HG03097 (cell line): ENCODE measurements at regions not wholly inside any gene's neighbourhood (a gene's known extent, or its start where the extent isn't known, plus 50 kb on each side); places are given as distances from the start of the nearest gene placed in this dataset.

Source experiments
- ATAC-seq: cut with Tn5 transposase; IDR thresholded peaks from one replicate; pipeline ENCODE4 v1.9.1; 2021; ENCODE audit not compliant: unreplicated experiment, low FRiP score

DNA sequence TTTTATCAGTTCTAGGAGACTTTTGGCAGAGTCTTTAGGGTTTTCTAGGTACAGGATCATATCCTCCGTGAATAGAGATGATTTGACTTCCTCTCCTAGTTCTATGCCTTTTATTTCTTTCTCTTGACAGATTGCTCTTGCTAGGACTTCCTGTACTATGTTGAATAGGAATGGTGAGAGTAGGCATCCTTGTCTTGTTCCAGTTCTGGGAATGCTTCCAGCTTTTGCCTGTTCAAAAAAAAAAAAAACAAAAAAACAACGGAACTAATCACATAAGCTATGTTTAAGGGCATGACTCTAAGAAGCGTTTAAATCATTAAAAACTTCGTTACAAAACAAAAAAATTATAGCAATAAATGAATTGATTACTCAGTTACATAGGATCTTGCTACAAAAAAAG lies 145.7 kb downstream of the NUP35 start:
- no peak for ATAC-seq

DNA sequence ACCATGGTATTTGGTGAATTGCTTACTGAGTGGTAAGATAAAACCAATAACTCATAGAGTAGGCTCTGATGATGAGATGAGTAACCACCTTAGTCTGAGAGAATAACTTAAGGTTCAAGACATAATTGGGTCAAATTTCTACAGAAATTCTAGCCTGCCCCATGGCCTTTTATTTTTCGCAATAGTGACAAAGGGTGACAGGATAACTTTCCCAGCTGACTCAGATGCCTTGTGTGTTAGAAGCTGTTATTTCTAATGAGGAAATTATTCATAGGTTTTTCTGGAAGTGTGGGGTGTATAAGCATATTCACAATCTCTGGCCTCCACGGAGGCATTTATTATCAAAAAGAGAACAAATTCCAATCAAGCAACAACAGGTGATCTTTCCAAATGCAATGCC lies 159.0 kb downstream of the NUP35 start:
- no peak for ATAC-seq

DNA sequence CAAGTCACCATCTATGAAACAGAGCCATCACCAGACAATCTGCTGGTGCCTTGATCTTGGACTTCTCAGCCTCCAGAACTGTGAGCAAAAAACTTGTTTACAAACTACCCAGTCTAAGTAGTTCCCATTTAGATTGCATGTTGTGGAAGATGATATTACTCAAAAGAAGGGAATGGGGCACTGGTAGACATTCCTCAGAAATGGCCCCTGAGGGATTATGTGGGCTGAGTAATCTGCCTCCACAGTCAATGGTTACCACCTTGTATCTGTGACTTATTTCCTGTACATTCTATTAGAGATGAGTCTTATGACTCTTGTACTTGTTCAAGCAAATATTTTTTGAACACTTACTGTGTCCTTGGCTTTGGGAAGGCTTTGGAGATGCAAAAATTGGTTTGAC lies 160.4 kb downstream of the NUP35 start:
- ATAC-seq, result no peak

DNA sequence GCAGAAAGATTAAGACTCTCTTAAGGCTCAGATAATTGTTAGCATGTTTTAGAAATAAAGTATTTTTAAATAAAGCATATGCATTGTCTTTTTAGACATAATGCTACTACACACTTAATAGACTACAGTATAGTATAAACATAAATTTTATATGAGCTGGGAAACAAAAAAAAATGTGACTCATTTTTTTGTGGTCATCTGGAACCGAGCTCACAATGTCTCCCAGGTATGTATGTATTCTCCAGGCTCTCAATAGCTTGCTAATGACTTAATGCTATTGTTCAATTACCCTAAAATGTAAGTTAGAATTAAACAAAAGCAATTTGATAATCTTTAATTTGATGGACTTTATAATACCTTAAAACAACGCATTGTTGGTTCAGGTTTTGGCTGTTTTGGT lies 167.2 kb downstream of the NUP35 start:
- ATAC-seq, result no peak

DNA sequence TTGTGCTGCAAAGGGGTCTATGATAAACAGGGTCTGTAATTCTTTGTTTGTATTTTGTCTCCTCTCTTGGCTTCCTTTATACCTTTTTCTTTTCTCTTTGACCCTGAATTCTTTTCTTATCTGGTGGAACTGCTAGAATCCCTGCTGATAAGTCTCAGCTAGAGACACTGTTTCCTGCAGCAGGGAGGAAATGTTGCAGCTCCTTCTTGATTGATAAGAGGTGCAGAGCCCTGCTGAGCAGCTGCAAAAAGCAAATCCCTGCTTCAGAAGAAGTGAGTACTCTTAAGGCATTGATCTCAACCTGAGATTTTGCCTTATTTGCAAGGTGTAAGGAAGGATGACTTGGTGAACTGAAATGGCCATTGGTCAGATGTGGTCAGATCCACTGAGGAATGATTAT lies 167.8 kb downstream of the NUP35 start:
- ATAC-seq, result no peak

DNA sequence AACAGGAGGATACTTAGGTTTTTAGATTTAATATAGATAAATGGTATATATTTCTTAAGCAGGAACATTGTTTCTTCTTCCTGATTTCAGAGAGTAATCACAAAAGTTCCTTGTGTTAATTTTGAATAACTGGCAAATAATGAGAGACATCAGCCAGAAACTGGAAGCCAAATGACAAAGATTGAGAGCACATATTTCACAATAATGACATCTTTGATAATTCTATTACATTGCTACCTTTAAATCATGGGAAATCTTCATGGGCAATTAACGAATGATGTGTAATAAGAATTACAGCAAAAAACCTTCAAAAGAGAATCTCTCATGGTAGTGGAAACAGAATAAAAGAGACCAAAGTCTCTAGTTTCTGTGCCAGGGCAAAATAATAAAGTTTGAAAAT lies 215.1 kb downstream of the NUP35 start:
- no peak for ATAC-seq

DNA sequence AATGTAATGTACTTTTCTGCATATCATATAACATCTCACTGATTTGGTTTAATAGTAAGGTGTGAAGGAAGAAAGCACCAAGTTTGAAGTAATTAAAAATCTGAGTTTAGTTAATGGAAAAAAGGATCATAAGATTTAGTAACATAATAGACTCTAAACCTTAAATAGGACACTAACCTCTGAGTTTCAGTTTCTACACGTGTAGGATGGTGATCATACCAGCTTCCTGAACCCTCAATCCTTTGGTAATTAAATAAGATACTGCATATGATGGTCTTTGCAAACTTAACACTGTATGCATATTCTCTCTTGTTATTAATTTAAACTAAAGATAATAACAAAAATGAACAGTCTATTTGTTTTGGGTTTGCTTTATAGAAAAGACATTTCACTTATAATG lies 216.8 kb downstream of the NUP35 start:
- no peak for ATAC-seq

DNA sequence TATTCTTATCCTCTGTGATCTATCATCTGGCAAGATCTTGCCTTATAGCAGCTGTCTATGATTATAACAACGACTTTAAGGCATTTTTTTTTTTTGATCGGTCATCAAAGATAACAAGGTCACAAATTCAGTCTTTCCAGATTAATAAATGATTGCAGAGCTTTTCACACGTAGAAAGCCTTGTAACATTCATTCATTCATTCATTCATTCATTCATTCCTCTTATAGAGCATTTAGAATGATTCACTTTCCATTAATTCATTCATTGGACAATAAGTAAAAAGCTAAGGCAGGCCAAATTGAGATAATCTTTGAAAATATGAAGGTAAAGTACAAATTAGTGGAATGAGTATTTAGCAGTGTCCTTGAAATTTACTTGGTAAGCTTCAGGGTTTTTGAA lies 223.7 kb downstream of the NUP35 start:
- no peak for ATAC-seq

DNA sequence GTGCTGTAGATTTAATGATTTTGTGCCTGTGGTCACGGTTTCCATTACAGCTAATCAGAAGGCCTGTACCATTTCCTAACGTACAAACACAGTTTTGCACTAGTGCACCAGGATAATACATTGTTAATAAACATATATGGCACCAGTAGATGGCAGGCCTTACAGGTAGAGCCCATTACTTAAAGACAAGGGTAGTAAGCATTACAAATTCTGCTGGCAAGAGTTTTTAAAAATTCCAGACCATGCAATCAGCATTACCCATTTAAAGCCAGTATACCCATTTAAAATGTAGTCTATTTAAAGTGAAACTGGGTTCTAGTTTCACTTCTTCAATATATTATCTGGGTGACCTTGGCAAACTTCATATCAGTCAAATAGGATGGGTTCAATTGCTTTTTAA lies 224.2 kb downstream of the NUP35 start:
- peak; percentile 62 for ATAC-seq

DNA sequence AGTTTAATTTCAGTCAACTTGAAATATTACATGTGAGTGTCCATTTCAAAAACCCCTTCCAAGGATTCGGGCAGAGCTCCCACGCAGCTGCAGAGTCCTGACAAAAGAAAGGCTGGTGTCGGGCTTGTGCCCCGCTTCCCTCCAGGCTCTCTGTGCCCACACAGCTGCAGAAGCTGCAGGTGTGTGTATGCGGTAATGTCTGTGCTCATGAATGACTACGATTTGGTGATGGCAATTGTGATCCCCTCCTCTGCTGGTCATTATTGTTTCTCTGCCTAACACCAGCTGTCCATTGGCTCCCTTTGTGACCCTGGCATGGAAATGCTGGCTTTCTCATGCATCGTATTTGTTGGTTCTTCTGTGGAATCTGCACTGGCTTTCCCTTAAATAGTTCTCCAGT lies 224.8 kb downstream of the NUP35 start:
- no peak for ATAC-seq

DNA sequence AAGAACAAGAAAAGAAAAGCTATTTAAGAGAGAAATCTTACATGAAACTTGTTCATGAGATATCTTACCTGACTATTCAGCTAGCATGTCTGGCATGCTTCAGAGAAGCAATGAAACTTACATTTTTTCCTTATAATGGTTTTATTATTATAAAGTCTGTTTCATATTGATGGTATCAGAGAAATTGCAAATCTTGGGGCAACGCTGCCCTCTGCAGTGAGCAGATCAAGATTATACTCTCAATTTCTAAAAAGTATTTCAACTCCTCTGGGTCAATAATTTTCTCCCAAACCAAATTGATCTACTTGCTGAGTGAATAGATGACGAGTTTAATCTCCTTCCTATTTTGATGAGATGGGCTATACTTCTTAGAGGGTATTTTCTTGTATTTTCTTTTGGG lies 235.6 kb downstream of the NUP35 start:
- no peak for ATAC-seq

DNA sequence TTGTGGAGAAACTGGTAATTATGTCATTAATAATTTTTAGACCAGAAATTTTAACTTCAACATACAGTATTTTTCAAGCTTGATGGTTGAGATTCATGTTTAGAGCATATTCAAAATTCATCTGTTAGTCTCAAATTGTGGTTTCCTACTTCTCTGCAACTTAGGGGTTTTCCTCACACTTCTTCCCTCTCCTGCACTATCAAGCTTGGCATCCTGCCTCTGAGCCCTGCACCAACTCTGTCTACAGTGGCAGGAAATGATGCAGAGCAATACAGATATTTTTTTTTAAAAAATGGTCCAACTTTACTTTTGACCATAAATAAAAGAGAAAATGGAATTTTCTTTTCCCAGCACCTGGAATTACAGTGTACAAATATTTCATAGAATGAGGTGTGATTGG lies 247.3 kb downstream of the NUP35 start:
- ATAC-seq, result no peak

DNA sequence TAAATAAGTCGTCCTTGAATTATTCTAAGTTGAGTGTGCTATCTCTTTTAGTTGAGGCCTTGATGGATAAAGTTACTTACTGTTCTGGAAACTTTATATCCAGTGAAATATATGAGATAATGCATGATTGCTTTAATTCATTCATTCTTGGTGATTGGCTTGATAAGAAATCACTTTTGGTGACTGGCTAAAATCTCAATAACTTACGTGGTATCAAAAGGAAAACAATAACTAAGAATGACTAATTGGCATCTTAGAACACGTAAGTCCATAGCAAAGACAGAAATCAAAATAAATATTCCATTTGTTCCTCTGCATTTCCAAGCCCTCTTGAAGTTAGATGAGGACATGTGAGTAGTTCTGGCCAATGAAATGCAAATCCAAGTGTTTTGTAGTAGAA lies 251.6 kb downstream of the NUP35 start:
- no peak for ATAC-seq

DNA sequence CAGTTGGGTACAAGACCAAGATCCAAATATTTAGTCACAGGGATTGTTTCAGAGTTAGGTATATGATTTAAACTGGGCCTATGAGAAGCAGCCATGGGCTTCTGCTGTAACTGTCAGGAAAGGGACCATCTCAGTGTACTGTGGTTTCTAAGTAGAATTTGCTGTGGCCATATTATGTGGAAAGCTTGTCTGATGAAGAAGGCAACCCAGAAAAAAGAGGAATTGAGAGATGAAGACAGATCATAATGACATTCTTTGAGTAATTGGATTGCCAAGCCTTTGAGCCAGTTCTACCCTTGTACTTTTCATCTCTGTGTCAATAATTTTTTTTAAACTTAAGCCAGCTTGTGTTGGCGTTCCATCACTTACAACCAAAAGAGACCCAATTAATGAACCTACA lies 259.6 kb downstream of the NUP35 start:
- ATAC-seq, result no peak

DNA sequence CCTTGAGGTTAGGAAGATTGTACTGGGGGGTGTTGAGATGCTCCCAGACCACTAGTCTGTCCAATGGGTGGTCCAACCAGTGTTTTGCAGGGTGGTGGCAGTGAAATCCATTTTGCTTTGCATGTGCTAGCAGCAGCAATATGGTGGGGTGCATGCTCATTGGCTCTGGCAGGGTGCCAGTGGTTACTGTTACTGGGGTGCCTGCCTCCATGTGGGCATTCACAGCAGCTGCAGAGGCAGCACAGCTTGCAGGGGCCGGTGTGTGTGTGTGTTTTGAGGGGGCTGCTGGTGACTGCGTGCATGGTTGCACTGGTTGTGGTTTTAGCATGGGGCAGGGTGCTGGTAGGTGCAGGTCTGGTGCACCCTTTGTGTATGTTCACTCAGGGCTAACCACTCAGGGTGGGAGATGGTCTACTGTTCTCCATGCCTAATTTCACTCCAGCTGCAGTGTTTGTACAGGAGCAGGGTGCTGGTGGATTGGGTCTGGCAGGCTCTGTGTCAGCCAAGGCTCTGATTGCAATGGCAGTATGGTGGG lies 265.4 kb downstream of the NUP35 start:
- ATAC-seq, result no peak

DNA sequence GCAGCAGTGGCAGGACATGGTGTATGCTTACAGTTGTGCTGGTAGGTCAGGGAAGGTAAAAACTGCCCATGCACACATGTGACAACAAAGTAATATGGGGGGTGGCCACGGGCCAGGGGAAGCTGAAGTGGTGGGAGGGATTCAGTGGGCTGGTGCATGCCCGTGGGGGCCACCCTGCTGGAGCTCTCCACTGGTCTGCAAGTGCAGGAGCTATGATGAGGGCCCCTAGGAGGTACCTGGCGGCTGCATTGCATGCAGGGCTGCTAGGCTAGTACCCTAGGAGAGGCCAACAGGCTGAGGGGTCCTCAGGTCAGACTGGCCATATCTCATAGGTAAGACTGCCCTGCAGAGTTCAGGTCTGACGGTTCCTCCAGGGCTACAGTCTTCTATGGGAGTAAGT lies 265.9 kb downstream of the NUP35 start:
- ATAC-seq, result no peak

DNA sequence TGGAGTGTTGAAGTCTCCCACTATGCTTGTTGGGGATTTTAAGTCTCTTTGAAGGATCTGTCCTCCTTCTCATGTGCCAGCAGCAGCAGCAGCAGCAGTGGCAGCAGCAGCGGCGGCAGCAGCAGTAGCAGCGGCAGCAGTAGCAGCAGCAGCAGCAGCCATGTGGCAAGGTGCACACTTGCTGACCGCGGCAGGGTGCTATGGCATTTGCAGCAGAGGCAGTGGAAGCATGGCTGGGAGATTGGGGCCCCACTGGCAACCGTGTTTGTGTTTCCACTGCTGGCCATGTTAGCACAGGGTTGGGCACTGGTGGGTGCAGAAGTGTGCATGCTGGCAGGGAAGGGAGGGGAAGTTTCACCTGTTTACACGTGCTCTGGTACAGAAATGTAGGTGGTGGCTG lies 280.1 kb downstream of the NUP35 start:
- ATAC-seq, result no peak

DNA sequence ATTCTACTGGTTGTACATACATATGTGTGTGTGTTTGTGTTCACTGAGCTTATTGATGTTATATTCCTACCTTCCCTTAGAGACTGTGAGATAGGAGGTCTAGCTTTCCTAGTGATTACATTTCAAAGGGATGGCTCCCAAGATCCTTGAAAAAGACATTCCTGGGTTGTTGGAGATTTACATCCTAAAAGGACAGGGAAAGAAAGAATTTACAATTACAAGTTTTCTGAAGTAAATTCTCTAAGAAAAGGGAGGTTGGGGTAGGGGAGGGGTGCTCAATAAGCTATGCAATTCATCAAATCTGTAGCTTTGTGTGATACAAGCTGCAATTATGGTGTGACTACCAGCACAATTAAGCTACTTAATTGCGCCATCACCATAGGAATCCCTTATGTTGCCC lies 284.3 kb downstream of the NUP35 start:
- no peak for ATAC-seq

DNA sequence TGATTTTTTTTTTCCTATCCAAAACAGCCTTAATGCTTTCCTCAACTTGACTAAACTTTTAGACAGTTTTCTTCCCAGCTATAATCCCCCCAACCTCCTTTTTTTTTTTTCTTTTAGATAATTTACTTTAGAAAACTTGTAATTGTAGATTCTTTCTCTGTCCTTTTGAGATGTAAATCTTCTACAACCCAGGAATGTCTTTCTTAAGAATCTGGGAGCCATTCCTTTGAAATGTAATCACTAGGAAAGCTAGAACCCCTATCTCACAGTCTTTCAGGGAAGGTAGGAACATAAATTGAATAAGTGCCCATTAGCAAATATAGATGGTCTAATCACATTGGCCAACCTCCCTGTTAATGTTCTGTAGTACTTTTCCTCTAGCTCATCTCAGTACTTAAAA lies 285.4 kb downstream of the NUP35 start:
- no peak for ATAC-seq

DNA sequence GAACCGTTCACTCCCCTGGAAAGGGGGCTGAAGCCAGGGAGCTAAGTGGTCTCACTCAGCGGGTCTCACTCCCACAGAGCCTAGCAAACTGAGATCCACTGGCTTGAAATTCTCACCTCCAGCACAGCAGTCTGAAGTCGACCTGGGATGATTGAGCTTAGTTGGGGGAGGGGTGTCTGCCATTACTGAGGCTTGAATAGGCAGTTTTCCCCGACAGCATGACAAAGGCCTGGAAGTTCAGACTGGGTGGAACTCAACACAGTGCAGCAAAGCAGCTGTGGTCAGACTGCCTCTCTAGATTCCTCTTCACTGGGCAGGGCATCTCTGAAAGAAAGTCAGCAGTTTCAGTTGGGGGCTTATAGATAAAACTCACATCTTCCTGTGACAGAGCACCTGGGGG lies 292.5 kb downstream of the NUP35 start:
- no peak for ATAC-seq

DNA sequence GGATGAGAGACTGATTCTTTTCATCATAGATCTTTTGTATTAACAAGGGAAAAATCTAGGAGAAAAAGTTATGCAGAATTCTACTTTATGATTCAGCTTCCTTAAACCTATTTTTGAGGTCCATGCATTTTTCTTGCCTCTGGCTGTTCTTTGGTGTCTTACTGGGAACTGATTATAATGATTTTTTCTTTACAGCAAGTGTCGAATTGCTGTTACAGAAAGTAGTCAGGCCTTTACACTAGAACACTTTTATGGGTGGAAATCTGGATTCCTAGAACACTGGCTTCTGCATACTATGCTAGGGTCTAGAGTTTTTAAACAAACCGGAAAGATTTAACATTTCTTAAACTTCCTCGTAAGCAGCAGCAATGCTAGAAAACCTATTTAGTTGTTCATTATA lies 302.6 kb downstream of the NUP35 start:
- no peak for ATAC-seq

DNA sequence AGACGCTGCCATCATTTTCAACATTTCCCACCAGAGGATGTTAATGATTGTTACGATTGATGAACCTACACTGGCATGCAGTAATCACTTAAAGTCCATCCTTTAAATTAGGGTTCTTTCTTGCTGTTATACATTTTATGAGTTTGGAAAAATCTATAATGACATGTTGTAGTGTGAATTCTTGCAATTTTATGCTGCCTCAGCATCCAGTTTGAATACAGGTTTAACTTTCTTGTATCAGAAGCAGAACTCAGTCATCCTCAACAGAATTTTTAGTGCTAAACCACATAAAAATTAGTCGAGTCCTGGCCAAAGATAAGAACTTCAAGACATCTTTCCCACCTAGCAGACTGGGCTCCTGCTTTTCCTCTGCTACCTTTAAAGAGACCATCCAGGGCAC lies 303.3 kb downstream of the NUP35 start:
- no peak for ATAC-seq

DNA sequence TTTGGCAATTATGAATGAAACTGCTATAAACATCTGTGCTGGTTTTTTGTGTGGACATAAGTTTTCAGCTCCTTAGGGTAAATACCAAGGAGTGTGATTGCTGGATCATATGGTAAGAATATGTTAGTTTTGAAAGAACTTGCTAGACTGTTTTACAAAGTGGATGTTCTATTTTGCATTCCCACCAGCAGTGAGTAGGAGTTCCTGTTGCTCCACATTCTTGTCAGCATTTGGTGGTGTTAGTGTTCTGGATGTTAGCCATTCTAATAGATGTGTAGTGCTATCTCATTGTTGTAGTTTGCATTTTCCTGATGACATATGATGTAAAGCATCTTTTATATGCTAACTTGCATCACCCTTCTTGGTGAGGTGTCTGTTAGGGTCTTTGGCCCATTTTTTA lies 304.6 kb downstream of the NUP35 start:
- no peak for ATAC-seq

DNA sequence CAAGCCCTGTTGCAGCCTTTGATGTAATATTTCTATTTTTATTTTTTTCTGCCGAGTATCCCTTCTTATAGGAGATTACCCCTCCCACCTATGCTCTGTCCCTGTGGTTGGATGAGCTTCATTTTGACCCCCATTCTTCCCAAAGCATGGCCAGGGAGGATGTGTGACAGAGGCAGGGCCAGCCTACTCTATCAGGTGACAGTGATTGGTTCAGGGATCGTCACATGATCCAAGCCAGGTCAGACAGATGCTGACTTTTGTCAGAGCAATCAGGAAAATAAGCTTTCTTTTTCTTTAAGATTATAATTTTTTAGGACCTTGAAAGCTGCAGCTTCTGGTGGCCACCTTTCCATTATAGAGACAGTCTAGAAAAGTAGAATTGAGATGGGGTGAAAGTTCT lies 314.3 kb downstream of the NUP35 start:
- no peak for ATAC-seq
